HCT116 (cell line): ENCODE measurements at regions not wholly inside any gene's neighbourhood (a gene's known extent, or its start where the extent isn't known, plus 50 kb on each side); places are given as distances from the start of the nearest gene placed in this dataset.

Experiments used
- ATAC-seq: fragments of 200-7000 bp; cut with Tn5 transposase; 2 replicates; pipeline ENCODE4 v1.9.1; 2020; ENCODE audit warnings: mild to moderate bottlenecking, moderate library complexity
- BruUV-seq: library from RNA; stranded (reverse); fragments of 400-500 nt; replicated peaks from 2 replicates; lab custom pipeline; 2021; lab: Mats Ljungman, UMichigan
- CTCF ChIA-PET: fragments of 300-600 bp; sonication (Branson Sonifier 250); formaldehyde crosslinking; loops from one replicate; lab custom pipeline; 2021; ENCODE audit warnings: antibody characterized with exemption; lab: Charles Lee
- POLR2A ChIA-PET: fragments of 300-600, 350-600 bp; sonication (Branson Sonifier 250); formaldehyde crosslinking; loops from one replicate; lab custom pipeline; 2021; ENCODE audit warnings: antibody characterized with exemption; lab: Charles Lee
- RAD21 ChIA-PET, 2 experiments: fragments of 300-600 bp; sonication (Branson Sonifier 250); formaldehyde crosslinking; loops; one replicate each; lab custom pipeline; 2023; ENCODE audit warnings: low total read pairs in 2 of 2; ENCODE audit not compliant: uncharacterized antibody in 2 of 2, unreplicated experiment in 2 of 2, low non-redundant PET in 1 of 2; lab: Charles Lee
- DNase-seq: peaks from one replicate; pipeline ENCODE4 v3.0.0-alpha.2; 2010; ENCODE audit warnings: low read depth, low spot score
- H2AFZ ChIP-seq: fragments of 200-600 bp; shearing (Covaris generic), sonication (generic); 2 replicates; pipeline ENCODE4 v1.6.1; 2017; ENCODE audit warnings: low read depth, mixed run types, mixed read lengths, antibody characterized with exemption, low read length; ENCODE audit not compliant: poor library complexity, severe bottlenecking
- H3K27ac ChIP-seq: 2 replicates; pipeline ENCODE4 v1.5.1; 2012; ENCODE audit warnings: low read depth, low read length
- H3K27me3 ChIP-seq: fragments of 200-600 bp; sonication (generic); 2 replicates; pipeline ENCODE4 v1.6.1; 2016; ENCODE audit warnings: mixed run types, low read length, mixed read lengths; ENCODE audit not compliant: insufficient read depth
- H3K36me3 ChIP-seq, 2 experiments: fragments of 200-500 bp in 1 of 2; fragments of 200-600 bp in 1 of 2; sonication (Bioruptor generic) in 1 of 2; sonication (generic) in 1 of 2; 2 replicates each; pipeline versions ENCODE4 v1.5.1 to v1.6.1; 2014 to 2016; ENCODE audit warnings: low read length in 2 of 2, inconsistent platforms in 1 of 2, mixed read lengths in 1 of 2, mixed run types in 1 of 2; ENCODE audit not compliant: insufficient read depth in 2 of 2, control insufficient read depth in 1 of 2
- H3K4me1 ChIP-seq, 2 experiments: fragments of 200-600 bp in 1 of 2; sonication (generic) in 1 of 2; 2 replicates each; pipeline versions ENCODE4 v1.5.1 to v1.6.1; 2012 to 2017; ENCODE audit warnings: low read length in 2 of 2, inconsistent platforms in 1 of 2, mild to moderate bottlenecking in 1 of 2, mixed read lengths in 1 of 2, mixed run types in 1 of 2, moderate library complexity in 1 of 2; ENCODE audit not compliant: insufficient read depth in 2 of 2, control insufficient read depth in 1 of 2
- H3K4me2 ChIP-seq: fragments of 200-600 bp; sonication (generic); 2 replicates; pipeline ENCODE4 v1.6.1; 2017; ENCODE audit warnings: mixed run types, low read length, mixed read lengths
- H3K4me3 ChIP-seq, 2 experiments: fragments of 200-600 bp in 1 of 2; sonication (generic) in 1 of 2; replicated peaks in 1 of 2; 2 replicates each; pipeline ENCODE4 v1.5.1; 2011 to 2016; ENCODE audit warnings: low read length in 2 of 2, control low read depth in 1 of 2, low read depth in 1 of 2, mild to moderate bottlenecking in 1 of 2, mixed read lengths in 1 of 2, mixed run types in 1 of 2
- H3K79me2 ChIP-seq: fragments of 200-600 bp; sonication (generic); 2 replicates; pipeline ENCODE4 v1.6.1; 2017; ENCODE audit warnings: mild to moderate bottlenecking, mixed run types, low read length, moderate library complexity, mixed read lengths; ENCODE audit not compliant: insufficient read depth
- H3K9ac ChIP-seq: fragments of 200-600 bp; sonication (generic); 2 replicates; pipeline ENCODE4 v1.6.1; 2016; ENCODE audit warnings: low read length, mixed read lengths
- H3K9me2 ChIP-seq: fragments of 200-600 bp; sonication (generic), shearing (Covaris generic); 2 replicates; pipeline ENCODE4 v1.6.1; 2017; ENCODE audit warnings: mixed run types, mild to moderate bottlenecking, moderate library complexity; ENCODE audit not compliant: insufficient read depth
- H3K9me3 ChIP-seq, 2 experiments: fragments of 200-500 bp in 1 of 2; fragments of 200-600 bp in 1 of 2; sonication (Bioruptor generic) in 1 of 2; sonication (generic) in 1 of 2; 2 replicates each; pipeline ENCODE4 v1.6.1; 2014 to 2017; ENCODE audit warnings: low read length in 2 of 2, mixed read lengths in 2 of 2, inconsistent platforms in 1 of 2, low read depth in 1 of 2, mild to moderate bottlenecking in 1 of 2, mixed run types in 1 of 2, moderate library complexity in 1 of 2; ENCODE audit not compliant: control insufficient read depth in 1 of 2, insufficient read depth in 1 of 2
- H4K20me1 ChIP-seq: fragments of 200-600 bp; sonication (generic), shearing (Covaris generic); 2 replicates; pipeline ENCODE4 v1.6.1; 2017; ENCODE audit warnings: mixed run types, mild to moderate bottlenecking, moderate library complexity; ENCODE audit not compliant: insufficient read depth
- CEBPB ChIP-seq: IDR thresholded peaks from 2 replicates; pipeline ENCODE4 v1.6.1; 2012; ENCODE audit warnings: low read depth
- EGR1 ChIP-seq: IDR thresholded peaks from 2 replicates; pipeline ENCODE4 v1.6.1; 2012; ENCODE audit warnings: low read depth
- ELF1 ChIP-seq: IDR thresholded peaks from 2 replicates; pipeline ENCODE4 v1.6.1; 2012; ENCODE audit warnings: low read depth, borderline replicate concordance
- FOSL1 ChIP-seq: IDR thresholded peaks from 2 replicates; pipeline ENCODE4 v1.6.1; 2012; ENCODE audit warnings: low read depth
- JUND ChIP-seq: IDR thresholded peaks from 2 replicates; pipeline ENCODE4 v1.6.1; 2012
- POLR2A ChIP-seq: IDR thresholded peaks from 2 replicates; pipeline ENCODE4 v1.7.0; 2011; ENCODE audit warnings: borderline replicate concordance; ENCODE audit not compliant: insufficient read depth, insufficient read length; ENCODE audit errors: extremely low read depth
- POLR2AphosphoS5 ChIP-seq: IDR thresholded peaks from 2 replicates; pipeline ENCODE4 v1.6.1; 2011; ENCODE audit warnings: mild to moderate bottlenecking, low read depth, low read length, moderate library complexity
- RAD21 ChIP-seq: IDR thresholded peaks from 2 replicates; pipeline ENCODE4 v1.6.1; 2012; ENCODE audit warnings: low read depth, mild to moderate bottlenecking
- SIN3A ChIP-seq: IDR thresholded peaks from 2 replicates; pipeline ENCODE4 v1.6.1; 2012; ENCODE audit warnings: low read depth
- SP1 ChIP-seq: IDR thresholded peaks from 2 replicates; pipeline ENCODE4 v1.6.1; 2012; ENCODE audit warnings: low read depth
- SRF ChIP-seq: IDR thresholded peaks from 2 replicates; pipeline ENCODE4 v1.6.1; 2012; ENCODE audit warnings: low read depth
- YY1 ChIP-seq: IDR thresholded peaks from 2 replicates; pipeline ENCODE4 v1.6.1; 2011; ENCODE audit warnings: low read length, low read depth, moderate library complexity, mild to moderate bottlenecking; ENCODE audit not compliant: insufficient replicate concordance; ENCODE audit errors: extremely low read depth
- ZFX ChIP-seq: fragments of 450-650 bp; IDR thresholded peaks from 2 replicates; pipeline ENCODE4 v1.6.1; 2017
- intact Hi-C: fragments of 100-400 bp; cut with micrococcal nuclease; formaldehyde crosslinking; loops from 2 replicates; pipeline ENCODE4 v1.10.0; 2022
- TF ChIP-seq, protein P1 (sequence below): IDR thresholded peaks from 2 replicates; pipeline ENCODE4 v1.6.1; 2012; ENCODE audit warnings: low read depth
- TF ChIP-seq, protein P2 (sequence below), 3 experiments: fragments of 200-600 bp in 1 of 3; sonication (generic) in 1 of 3; IDR thresholded peaks in 2 of 3; conservative IDR thresholded peaks in 1 of 3; 2 replicates each; pipeline ENCODE4 v1.5.1; 2012 to 2017; ENCODE audit warnings: low read depth in 2 of 3, low read length in 2 of 3, antibody characterized with exemption in 1 of 3, borderline replicate concordance in 1 of 3, control low read depth in 1 of 3, mild to moderate bottlenecking in 1 of 3, mixed read lengths in 1 of 3, mixed run types in 1 of 3, moderate library complexity in 1 of 3; ENCODE audit not compliant: insufficient read depth in 1 of 3
- TF ChIP-seq, protein P3 (sequence below): IDR thresholded peaks from 2 replicates; pipeline ENCODE4 v1.6.1; 2011; ENCODE audit warnings: mild to moderate bottlenecking, low read length, moderate library complexity; ENCODE audit not compliant: insufficient replicate concordance; ENCODE audit errors: extremely low read depth

DNA sequence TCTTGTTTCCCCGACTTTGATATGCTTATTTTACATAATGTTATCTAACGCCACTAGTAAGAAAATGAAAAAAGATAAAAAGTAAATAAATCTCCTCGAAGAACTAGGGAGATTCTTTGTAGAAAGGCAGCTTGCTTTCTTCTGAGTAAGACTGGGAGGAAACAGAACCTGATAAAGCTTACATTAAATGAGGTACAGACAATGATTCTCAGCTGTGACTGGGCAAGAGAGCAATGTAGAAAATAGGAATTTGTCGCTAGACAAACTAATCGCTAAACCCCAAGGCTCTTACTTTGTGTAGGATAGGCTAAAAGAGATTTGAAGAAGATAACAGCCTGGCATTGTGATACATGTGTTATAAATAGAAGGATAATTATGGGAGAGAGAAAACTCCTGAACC, 919.0 kb upstream of the ALCAM start:
- Histone ChIP-seq H4K20me1 (no peaks in the 10 kb centered on the region), H2AFZ (no peak overlapping the region), H3K36me3 (peaks cover 0 to 3% of the 10 kb centered on the region in 2 experiments; a peak in 1 of 4 replicates), H3K4me1 (peaks cover 21 to 31% of the 10 kb centered on the region in 2 experiments), H3K4me3 (no peak overlapping the region), H3K27ac (no peak overlapping the region), H3K9ac (no peak overlapping the region), H3K9me3 (no peaks in the 10 kb centered on the region), H3K79me2 (peaks cover 42% of the 10 kb centered on the region), H3K4me2 (no peak overlapping the region), H3K9me2 (no peaks in the 10 kb centered on the region), H3K27me3 (no peaks in the 10 kb centered on the region)
- RAD21 ChIA-PET = no interaction called here
- ATAC-seq = no peak
- POLR2A ChIA-PET = no interaction called here
- intact Hi-C loops = no loop called here
- DNase-seq = no peak
- no TSS peak for BruUV-seq
- TF ChIP-seq ELF1 (no peak), SRF (no peak), POLR2AphosphoS5 (no peak), FOSL1 (no peak), JUND (no peak), ZFX (no peak), CEBPB (no peak), SP1 (no peak), SIN3A (no peak), EGR1 (no peak), YY1 (no peak), POLR2A (no peak), RAD21 (no peak)
- TF ChIP-seq, protein P1, sequence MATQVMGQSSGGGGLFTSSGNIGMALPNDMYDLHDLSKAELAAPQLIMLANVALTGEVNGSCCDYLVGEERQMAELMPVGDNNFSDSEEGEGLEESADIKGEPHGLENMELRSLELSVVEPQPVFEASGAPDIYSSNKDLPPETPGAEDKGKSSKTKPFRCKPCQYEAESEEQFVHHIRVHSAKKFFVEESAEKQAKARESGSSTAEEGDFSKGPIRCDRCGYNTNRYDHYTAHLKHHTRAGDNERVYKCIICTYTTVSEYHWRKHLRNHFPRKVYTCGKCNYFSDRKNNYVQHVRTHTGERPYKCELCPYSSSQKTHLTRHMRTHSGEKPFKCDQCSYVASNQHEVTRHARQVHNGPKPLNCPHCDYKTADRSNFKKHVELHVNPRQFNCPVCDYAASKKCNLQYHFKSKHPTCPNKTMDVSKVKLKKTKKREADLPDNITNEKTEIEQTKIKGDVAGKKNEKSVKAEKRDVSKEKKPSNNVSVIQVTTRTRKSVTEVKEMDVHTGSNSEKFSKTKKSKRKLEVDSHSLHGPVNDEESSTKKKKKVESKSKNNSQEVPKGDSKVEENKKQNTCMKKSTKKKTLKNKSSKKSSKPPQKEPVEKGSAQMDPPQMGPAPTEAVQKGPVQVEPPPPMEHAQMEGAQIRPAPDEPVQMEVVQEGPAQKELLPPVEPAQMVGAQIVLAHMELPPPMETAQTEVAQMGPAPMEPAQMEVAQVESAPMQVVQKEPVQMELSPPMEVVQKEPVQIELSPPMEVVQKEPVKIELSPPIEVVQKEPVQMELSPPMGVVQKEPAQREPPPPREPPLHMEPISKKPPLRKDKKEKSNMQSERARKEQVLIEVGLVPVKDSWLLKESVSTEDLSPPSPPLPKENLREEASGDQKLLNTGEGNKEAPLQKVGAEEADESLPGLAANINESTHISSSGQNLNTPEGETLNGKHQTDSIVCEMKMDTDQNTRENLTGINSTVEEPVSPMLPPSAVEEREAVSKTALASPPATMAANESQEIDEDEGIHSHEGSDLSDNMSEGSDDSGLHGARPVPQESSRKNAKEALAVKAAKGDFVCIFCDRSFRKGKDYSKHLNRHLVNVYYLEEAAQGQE = no peak
- TF ChIP-seq, protein P2, sequence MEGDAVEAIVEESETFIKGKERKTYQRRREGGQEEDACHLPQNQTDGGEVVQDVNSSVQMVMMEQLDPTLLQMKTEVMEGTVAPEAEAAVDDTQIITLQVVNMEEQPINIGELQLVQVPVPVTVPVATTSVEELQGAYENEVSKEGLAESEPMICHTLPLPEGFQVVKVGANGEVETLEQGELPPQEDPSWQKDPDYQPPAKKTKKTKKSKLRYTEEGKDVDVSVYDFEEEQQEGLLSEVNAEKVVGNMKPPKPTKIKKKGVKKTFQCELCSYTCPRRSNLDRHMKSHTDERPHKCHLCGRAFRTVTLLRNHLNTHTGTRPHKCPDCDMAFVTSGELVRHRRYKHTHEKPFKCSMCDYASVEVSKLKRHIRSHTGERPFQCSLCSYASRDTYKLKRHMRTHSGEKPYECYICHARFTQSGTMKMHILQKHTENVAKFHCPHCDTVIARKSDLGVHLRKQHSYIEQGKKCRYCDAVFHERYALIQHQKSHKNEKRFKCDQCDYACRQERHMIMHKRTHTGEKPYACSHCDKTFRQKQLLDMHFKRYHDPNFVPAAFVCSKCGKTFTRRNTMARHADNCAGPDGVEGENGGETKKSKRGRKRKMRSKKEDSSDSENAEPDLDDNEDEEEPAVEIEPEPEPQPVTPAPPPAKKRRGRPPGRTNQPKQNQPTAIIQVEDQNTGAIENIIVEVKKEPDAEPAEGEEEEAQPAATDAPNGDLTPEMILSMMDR (IDR thresholded peaks at IDR 0.05 in 2 of 3, conservative IDR thresholded peaks at IDR 0.05 in 1 of 3; ENCODE audit: borderline replicate concordance in 1 of 3, insufficient read depth in 1 of 3, low read depth in 2 of 3, low read length in 2 of 3) = no peak
- TF ChIP-seq, protein P3, sequence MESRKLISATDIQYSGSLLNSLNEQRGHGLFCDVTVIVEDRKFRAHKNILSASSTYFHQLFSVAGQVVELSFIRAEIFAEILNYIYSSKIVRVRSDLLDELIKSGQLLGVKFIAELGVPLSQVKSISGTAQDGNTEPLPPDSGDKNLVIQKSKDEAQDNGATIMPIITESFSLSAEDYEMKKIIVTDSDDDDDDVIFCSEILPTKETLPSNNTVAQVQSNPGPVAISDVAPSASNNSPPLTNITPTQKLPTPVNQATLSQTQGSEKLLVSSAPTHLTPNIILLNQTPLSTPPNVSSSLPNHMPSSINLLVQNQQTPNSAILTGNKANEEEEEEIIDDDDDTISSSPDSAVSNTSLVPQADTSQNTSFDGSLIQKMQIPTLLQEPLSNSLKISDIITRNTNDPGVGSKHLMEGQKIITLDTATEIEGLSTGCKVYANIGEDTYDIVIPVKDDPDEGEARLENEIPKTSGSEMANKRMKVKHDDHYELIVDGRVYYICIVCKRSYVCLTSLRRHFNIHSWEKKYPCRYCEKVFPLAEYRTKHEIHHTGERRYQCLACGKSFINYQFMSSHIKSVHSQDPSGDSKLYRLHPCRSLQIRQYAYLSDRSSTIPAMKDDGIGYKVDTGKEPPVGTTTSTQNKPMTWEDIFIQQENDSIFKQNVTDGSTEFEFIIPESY = no peak
- CTCF ChIA-PET = no interaction called here
